Upper lobe of right lung (tissue), 1 donor: ENCODE measurements at regions not wholly inside any gene's neighbourhood (a gene's known extent, or its start where the extent isn't known, plus 50 kb on each side); places are given as distances from the start of the nearest gene placed in this dataset.
A peak's percentile ranks its signal among the peaks of the same experiment; 100 is the strongest.
"Not testable (repeated sequence)": the region's sequence is repeated elsewhere in the genome, so short reads cannot be mapped to it uniquely, and the experiment has no call there.

Experiments
- ATAC-seq: fragments of 200-7000 bp; cut with Tn5 transposase; one replicate; pipeline ENCODE4 v1.9.1; 2020; ENCODE audit warnings: mild to moderate bottlenecking, moderate library complexity
- DNase-seq: peaks from one replicate; pipeline ENCODE4 v3.0.0-alpha.2; 2020
- H3K27ac ChIP-seq: fragments of 200-600 bp; one replicate; pipeline ENCODE4 v1.8.0; 2022
- H3K27me3 ChIP-seq: fragments of 200-600 bp; one replicate; pipeline ENCODE4 v1.8.0; 2022; ENCODE audit warnings: mild to moderate bottlenecking
- H3K36me3 ChIP-seq: fragments of 200-600 bp; one replicate; pipeline ENCODE4 v1.8.0; 2022
- H3K4me1 ChIP-seq: fragments of 200-600 bp; one replicate; pipeline ENCODE4 v1.8.0; 2022
- H3K4me3 ChIP-seq: fragments of 200-600 bp; one replicate; pipeline ENCODE4 v1.8.0; 2022; ENCODE audit warnings: mild to moderate bottlenecking
- H3K9me3 ChIP-seq: fragments of 200-600 bp; one replicate; pipeline ENCODE4 v1.8.0; 2022
- intact Hi-C: fragments of 100-400 bp; cut with DNase I; formaldehyde crosslinking; loops from one replicate; pipeline ENCODE4 v1.11.0; 2022
- TF ChIP-seq, protein P1 (sequence below): fragments of 200-600 bp; IDR thresholded peaks from one replicate; pipeline ENCODE4 v1.8.0; 2022; ENCODE audit warnings: antibody characterized with exemption
- donor health status: DM: no; HTN: yes; CAD: no; lungs with severe emphysema.

GRCh38 chr22:35175392-35175791, 81.9 kb upstream of the HMGXB4 start:
- intact Hi-C loops: no loop called here
- H3K4me1 ChIP-seq: no peaks in the 10 kb centered on the region
- no peaks in the 10 kb centered on the region for H3K27me3 ChIP-seq
- TF ChIP-seq, protein P1, sequence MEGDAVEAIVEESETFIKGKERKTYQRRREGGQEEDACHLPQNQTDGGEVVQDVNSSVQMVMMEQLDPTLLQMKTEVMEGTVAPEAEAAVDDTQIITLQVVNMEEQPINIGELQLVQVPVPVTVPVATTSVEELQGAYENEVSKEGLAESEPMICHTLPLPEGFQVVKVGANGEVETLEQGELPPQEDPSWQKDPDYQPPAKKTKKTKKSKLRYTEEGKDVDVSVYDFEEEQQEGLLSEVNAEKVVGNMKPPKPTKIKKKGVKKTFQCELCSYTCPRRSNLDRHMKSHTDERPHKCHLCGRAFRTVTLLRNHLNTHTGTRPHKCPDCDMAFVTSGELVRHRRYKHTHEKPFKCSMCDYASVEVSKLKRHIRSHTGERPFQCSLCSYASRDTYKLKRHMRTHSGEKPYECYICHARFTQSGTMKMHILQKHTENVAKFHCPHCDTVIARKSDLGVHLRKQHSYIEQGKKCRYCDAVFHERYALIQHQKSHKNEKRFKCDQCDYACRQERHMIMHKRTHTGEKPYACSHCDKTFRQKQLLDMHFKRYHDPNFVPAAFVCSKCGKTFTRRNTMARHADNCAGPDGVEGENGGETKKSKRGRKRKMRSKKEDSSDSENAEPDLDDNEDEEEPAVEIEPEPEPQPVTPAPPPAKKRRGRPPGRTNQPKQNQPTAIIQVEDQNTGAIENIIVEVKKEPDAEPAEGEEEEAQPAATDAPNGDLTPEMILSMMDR: no peak
- H3K4me3 ChIP-seq: no peak overlapping the region
- no peak for ATAC-seq
- H3K9me3 ChIP-seq: no peaks in the 10 kb centered on the region
- peak; percentile 12 for DNase-seq
- H3K36me3 ChIP-seq: no peaks in the 10 kb centered on the region
- no peak overlapping the region for H3K27ac ChIP-seq

GRCh38 chr22:35177811-35178210, 79.5 kb upstream of the HMGXB4 start:
- ATAC-seq: no peak
- TF ChIP-seq, protein P1: no peak
- H3K27ac ChIP-seq: no peak overlapping the region
- intact Hi-C loops: no loop called here
- H3K9me3 ChIP-seq: no peaks in the 10 kb centered on the region
- no peaks in the 10 kb centered on the region for H3K36me3 ChIP-seq
- H3K27me3 ChIP-seq: no peaks in the 10 kb centered on the region
- no peak for DNase-seq
- H3K4me3 ChIP-seq: no peak overlapping the region
- H3K4me1 ChIP-seq: no peaks in the 10 kb centered on the region

- H3K9me3 ChIP-seq: no peaks in the 10 kb centered on the region
- H3K4me3 ChIP-seq: no peak overlapping the region
- H3K36me3 ChIP-seq: no peaks in the 10 kb centered on the region
- H3K27me3 ChIP-seq: no peaks in the 10 kb centered on the region
- no peak overlapping the region for H3K27ac ChIP-seq
- intact Hi-C loops: no loop called here
- DNase-seq (no peak), ATAC-seq (no peak)
- H3K4me1 ChIP-seq: no peaks in the 10 kb centered on the region
- TF ChIP-seq, protein P1: no peak
These were observed 78.8 kb upstream of the HMGXB4 start for GRCh38 chr22:35178446-35178845.

- DNase-seq (no peak), ATAC-seq (no peak)
- Histone ChIP-seq H3K27ac (no peak overlapping the region), H3K4me1 (no peaks in the 10 kb centered on the region), H3K27me3 (no peaks in the 10 kb centered on the region), H3K4me3 (no peak overlapping the region), H3K36me3 (no peaks in the 10 kb centered on the region), H3K9me3 (peaks cover 13% of the 10 kb centered on the region)
- TF ChIP-seq, protein P1: no peak
- intact Hi-C loops: no loop called here
These were observed 73.4 kb upstream of the HMGXB4 start for GRCh38 chr22:35183917-35184316.

DNA sequence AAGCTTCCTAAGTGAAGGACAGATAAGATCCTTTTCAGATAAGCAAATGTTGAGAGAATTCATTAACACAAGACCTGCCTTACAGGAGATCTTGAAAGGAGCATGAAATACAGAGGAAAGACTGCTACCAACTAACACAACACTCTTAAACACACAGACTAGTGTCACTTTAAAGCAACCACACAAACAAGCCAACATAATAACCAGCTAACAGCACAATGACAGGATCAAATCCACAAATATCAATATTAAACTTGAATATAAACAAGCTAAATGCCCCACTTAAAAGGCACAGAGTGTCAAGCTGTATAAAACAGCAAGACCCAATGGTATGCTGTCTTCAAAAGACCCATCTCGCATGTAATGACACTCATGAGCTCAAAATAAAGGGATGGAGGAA, 70.8 kb upstream of the HMGXB4 start:
- H3K27me3 ChIP-seq: no peaks in the 10 kb centered on the region
- no peak overlapping the region for H3K27ac ChIP-seq
- peaks cover 22% of the 10 kb centered on the region for H3K9me3 ChIP-seq
- TF ChIP-seq, protein P1: no peak
- H3K36me3 ChIP-seq: no peaks in the 10 kb centered on the region
- intact Hi-C loops: no loop called here
- no peak overlapping the region for H3K4me3 ChIP-seq
- no peaks in the 10 kb centered on the region for H3K4me1 ChIP-seq
- ATAC-seq (no peak), DNase-seq (no peak)

GRCh38 chr22:35188930-35189329, 68.4 kb upstream of the HMGXB4 start:
- ATAC-seq, H3K36me3 ChIP-seq, DNase-seq, H3K4me3 ChIP-seq, H3K27me3 ChIP-seq, H3K27ac ChIP-seq, intact Hi-C loops, H3K4me1 ChIP-seq: not testable (repeated sequence)
- H3K9me3 ChIP-seq: peaks cover 22% of the 10 kb centered on the region
